Activated gamma-delta T cell treated with Interleukin-2 at 50 U/mL for 16 hours (primary cell): ENCODE measurements at regions not wholly inside any gene's neighbourhood (a gene's known extent, or its start where the extent isn't known, plus 50 kb on each side); places are given as distances from the start of the nearest gene placed in this dataset.

Experiments
- DNase-seq: peaks from one replicate; pipeline ENCODE4 v3.0.0-alpha.2; 2020

DNA sequence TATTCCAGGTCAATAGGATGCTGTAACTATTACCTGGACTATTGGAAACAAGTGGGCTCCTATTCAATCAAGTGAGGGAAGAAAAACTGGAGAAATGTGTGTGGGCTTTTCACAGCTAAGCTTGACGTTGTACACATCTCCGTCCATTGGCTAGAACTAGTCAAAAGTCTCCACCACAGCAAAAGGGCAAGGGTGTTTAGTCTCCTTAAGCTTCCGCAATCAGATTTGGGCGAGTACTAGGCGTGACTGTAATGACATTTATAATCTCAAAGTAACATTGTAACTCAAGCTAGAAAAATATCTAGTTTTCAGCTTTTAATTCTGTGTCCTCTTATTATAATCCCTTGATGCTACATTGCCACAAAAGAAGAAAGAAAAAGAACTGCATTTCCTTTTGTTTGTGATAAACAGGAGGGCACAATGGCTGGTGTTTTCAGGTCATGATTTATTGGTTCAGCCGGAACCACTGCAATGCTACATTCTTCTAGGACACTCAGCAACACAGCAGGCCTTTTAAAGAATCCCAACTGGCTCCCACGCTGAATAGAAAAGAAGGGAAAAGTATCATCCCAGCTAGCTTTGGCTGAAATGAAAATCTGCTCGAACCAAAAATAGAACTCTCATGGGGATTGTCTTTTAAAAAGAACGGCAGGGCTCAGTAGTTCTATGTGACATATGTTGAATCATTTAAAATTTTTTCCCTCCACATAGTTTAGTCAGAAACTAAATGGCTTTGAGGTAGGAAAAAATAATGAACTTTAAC lies 387.7 kb downstream of the BTBD3 start:
- no peak for DNase-seq

DNA sequence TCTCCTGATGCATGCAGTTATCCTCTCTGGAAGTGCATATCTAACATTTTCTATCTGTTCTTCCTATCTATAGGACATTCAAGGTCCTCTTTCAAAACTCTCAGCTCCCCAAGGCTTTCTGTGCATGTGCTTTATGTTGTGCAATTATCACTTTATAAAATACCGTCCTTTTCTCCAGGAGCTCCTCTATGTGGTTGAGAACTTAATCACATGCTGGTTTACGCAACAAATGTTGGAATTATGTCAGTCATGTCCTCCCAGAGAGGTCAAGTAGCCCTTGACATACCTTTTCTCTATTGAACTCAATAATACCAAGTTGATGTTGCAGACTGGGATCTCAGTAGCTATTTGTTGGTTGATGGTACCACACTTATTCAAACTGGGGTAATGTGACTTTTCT lies 388.4 kb downstream of the BTBD3 start:
- DNase-seq: no peak

DNA sequence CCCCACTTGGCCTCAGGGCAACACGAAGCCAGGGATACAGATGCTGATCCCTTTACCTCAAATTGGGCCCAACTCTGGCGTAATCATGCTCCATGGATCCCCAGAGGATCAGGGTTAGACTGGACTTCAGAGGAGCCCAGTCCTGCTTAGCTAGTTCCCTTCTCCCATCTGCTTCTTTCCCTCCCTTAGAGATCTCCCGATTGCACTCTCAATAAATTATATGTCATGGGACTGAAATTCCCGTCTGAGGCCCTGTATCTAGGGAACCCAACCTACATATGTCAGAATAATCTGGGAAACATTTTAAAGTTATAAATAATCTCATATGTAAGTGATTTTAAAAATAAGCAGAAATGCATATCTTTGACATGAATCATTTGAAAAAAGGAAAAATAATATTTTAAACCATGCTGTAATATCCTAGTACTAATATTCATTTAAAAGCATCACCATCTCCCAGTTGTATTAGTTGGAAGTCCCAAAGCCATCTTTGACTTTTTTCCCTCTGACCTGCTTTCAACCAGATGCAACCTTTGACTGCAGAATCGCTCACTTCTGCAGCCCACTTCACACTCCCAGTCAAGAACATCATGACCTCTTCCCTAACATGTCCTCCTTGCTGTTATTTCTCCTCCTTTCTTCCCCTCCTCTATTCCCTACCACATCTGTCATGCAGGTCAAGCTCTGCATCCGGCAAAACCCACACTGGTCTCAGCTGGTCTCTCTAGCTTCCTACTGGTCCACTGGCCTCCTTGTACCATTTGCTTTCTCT lies 393.6 kb downstream of the BTBD3 start:
- DNase-seq: no peak

DNA sequence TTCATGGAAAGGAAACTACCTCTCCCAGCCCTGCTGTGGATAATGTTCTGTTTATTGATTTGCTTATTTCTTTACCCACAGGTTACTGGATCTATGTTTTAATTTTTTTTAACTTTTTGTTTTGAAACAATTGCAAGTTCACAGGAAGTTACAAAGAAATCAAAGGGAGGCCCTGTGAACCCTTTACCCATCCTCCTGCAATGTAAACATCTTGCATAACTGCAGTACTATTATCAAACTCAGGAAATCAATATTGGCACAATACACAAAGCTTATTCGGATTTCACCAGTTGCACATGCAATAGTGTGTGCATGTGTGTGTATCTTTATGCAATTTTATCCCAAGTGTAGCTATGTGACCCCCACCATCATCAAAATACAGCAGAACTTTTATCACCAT lies 398.0 kb downstream of the BTBD3 start:
- no peak for DNase-seq

DNA sequence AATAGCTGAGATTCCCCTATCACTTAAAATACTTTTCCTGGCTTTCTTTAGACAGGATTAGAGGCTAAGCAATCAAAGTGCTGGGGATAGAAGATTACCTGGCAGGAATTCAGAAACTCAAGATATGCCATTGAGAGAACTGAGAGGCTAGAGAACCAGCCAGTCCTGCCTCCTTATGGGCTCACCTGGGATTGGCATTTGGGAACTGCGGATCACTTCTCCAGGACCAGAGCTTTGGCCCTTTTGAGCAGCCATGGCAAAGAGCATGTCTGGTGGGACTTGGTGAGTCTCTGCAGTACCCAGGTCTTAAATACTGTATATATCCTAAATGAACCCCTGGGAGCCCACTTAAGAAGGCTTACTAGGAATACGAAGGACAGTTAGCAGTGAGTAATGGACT lies 399.1 kb downstream of the BTBD3 start:
- no peak for DNase-seq

DNA sequence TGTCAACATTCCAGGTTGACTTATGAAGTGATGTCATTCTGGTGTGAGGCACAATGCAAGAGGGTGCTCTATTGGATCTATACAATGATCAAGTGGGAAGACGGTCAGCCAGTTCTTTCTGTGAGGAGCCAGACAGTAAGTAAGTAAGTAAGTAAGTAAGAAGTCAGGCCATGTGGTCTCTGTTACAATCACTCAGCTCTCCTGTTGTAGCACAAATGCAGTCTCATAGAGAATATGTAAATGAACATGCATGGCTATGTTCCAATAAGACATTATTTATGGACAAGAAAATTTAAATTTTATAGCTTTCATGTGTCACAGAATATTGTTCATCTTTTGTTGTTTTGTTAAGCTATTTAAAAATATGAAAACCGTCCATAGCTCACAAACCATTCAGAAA lies 399.7 kb downstream of the BTBD3 start:
- DNase-seq: no peak

DNA sequence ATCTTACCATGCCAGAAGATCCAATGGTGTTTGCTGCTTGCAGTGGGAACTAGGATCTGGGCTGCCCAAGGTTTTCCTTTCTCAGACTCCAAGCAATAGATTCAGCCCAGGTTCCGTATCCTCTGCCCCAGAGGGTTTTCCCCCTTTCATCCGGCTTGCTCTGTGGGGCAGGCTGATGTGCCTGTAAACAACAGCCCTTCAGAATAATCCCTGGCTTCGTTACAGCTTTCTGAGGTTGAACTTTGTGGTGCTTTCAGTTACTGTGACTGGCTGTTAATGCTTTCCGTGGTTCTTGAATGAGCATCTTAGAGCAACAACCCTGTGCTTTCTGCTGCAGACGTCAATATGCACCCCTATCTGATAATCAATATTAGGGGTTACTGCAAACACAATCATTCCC lies 400.4 kb downstream of the BTBD3 start:
- DNase-seq: no peak

DNA sequence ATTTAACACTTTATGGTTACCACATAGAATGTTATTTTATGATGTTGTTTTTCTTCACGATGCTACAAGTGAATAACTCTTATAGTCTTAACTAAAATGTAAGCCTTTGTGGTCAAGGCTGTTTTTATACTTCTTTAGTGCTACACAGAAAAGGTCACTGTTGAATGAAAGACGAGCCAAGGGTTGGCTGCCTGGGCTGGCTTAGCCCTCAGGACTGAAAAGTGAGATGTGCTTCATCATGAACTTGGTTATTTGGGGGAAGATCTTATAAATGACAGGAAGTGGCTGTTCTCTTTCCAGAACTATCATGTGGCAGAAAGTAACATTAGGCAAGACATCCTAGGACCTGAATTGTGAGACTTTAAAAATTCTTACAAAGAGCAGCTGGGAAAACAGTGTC lies 404.0 kb downstream of the BTBD3 start:
- DNase-seq: no peak

DNA sequence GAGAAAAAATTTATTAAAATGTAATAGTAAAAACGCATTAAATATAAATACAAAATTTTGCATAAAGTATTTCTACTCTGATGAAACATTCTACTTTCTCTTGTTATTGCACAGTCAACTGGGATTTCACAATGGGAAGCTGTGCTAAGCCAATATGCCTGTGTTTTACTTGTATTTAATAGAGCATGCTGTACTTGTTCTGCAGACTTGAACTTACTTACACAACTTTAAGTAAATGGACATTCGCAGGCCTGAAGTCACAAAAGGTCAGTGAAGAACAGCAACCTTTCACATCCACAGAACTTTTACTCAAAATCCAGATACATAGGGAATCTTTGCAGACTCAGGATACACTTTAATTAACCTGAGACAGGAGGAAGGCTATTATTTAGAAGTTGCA lies 409.5 kb downstream of the BTBD3 start:
- DNase-seq: no peak

DNA sequence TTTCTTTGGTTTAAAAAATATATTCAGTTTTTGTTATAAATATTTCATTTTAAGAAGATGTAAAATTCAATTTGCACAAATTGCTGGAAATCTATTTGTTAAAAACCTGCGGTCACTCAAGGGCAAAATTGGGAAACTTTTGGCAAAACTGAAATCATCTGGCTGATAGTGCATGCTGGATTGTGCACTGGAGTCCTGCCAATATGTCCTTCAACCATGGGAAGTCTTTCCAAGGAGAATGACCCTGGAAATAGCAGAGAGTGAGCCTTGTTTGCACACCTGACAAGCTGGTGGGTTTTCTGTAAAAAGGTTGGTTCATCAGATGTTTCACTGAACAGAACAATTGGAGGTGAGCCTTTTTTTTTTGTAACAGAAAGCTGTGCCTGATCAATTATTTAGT lies 413.5 kb downstream of the BTBD3 start:
- DNase-seq: no peak

DNA sequence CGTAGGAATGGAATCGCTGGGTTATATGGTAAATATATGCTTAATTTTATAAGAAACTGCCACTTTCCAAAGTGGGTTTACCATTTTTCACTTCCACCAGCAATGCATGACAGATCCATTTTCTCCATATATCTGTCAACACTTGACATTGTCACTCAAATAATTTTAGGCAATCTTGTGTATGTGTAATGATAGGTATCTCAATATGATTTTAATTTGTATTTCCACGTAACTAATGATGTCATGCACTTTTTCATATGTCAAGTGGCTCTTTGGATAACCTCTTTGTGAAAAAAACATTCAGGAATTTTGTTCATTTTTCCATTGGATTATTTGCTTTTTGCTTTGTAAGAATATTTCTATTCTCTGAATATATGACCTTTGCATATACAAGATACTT lies 419.9 kb downstream of the BTBD3 start:
- no peak for DNase-seq

DNA sequence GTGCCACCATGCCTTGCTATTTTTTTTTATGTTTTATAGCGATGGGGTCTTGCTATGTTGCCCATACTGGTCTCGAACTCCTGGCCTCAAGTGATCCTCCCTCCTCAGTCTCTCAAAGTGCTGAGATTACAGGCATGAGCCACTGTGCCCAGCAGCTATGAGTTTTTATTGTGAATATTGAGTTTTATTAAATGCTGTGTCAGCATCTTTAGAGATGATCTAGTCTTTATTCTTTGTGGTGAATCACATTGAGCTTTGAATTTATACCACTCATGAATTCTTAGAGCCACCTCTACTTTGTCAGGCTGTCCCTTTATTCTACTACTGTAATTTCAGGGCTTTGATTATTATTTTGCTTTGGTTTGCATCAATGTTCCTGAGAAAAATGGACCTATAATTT lies 428.3 kb downstream of the BTBD3 start:
- no peak for DNase-seq

DNA sequence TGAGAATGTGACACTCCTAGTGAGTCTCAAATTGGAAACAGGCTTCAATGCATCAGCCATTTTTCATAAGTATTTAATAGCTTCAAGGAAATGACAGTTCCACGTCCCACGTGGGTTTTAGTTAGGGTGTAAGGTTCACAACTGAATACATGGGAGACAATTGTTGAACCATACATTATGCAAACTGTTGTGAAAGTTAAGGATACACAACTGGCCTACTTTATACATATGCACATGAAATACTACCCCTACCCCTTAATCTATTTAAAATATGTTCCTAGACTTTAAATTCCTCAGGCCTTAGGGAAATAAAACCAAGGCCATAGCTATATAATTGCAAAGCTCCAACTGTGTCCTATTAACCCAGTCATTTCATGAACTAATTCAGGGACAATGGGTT lies 436.1 kb downstream of the BTBD3 start:
- no peak for DNase-seq

DNA sequence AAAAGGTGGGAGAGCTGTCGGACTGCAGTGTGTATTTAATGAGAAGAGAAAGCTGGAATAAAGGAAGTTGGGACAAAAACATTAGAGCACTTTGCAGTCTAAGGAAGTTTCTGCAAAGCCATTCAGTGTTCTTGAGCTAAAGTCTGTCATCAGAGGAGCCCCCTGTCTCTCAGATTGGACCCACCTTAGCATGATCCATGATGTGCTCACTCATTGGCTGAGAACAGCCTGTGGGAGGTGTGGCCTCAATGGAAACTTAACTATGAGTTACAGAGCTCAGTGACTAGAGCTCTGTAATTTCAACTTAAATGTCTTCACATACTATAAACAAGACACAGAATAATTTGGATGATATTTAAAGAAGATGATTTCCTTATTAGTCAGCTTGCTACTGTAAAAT lies 437.0 kb downstream of the BTBD3 start:
- no peak for DNase-seq

DNA sequence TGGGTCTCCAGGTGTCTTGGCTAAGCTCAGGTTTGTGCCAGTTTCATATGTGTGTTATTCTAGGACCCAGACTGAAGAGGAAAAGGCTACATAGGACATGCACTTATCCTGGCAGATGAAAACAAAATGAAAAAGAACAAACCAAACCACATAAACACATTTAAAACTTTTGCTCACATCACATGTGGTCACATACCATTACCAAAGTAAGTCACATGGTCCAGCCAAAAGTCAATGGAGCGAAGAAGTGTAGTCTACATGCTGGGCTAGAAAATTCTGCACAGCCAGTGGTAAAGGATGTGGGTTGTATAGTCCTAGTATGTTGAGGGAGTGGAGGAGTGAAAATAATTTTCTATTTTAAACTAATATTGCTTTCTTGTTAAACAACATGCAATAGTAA lies 437.5 kb downstream of the BTBD3 start:
- DNase-seq: no peak

DNA sequence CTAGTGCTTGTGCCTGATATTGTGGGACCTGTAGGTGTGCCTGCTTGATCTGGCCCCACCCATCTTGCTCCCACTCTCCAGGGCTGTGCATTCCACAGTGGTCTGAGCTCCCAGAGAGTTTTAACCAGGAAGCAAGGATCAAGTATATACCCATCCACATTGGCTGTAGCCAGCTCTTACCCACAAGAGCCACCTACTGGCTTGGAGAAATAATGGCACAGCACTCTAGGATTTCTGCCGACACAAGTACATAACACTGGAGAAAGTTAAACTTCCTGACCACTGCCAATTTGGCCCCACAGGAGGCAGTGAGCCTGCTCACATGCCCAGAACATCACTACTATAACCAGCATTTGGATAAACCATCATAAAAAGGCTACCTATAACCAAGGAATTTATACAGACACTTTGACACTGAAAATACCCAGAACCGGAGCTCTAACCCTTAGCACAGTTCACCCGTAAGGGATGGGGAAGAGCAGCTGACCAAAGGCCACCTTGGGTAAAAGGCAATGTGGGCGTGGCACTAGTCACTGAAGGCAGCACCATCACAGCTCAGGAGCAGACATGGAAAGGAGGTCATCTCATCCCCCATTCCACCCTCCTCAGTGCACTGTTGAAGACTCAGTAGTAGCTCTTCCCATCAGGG lies 440.4 kb downstream of the BTBD3 start:
- DNase-seq: no peak

DNA sequence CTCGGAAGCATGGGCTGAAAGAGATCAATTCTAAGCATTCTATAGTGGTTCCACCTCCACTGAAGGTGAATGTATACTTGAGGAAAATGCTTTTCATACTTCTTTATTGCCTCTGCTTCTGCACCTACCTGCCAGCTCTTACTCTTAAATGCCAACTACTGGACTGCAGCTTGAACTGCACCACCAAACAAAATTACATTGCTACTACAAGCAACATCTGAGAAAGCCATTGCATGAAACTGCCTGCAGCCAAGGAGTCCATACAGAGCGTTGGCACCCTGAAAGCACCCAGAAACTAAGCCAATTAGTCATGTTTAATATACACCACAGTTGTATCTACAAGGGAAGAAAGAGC lies 440.9 kb downstream of the BTBD3 start:
- no peak for DNase-seq

DNA sequence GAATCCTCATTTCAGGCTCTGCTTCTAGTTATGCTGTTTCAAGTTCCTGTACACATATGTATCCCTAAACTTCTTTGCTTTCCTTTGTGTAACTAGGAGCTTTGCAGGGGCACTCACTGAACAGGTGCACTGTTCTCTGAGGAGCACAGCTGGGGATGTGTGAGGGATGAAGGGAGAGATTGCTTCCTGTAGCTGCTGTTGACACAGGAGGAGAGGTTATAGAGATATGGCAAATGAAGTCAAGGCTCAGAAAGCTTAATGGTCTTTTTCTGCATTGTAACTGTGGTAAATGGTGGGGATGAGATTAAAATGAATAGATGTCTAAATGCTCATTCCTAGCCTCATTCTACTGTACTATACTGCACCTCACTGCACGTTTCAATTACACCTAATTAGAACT lies 454.3 kb downstream of the BTBD3 start:
- DNase-seq: no peak

DNA sequence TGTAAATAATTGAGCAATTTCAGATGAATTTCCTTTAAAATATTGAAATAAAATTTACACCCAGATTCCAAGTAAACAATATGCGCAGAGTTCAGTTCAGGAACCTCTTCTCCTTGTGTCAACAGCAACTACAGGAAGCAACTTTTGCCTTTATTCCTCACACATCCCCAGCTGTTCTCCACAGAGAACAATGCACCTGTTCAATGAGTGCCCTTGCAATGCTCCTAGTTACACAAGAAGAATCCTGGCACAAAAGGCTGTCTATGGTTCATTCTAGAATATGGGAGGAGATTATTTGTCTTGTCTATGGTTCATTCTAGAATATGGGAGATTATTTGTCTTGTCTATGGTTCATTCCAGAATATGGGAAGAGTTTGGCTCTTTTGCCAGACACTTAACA lies 454.9 kb downstream of the BTBD3 start:
- no peak for DNase-seq

DNA sequence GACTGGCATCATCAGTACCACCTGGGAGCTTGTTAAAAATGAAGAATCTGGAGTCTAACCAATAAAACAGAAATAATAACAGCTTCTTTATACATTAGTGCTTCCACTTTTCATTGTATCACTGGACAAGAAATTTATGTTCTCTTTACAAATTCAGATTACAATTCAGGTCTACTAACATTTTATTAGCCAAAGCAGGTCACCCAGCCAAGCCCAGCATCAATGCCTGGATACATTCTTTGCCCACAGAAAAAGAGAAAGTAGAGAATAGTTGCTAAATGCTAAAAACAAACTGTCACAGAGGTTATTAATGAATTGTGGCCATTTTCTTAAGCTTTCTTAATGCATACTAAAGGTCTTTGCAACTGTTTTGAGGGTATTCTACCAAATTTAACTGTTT lies 458.3 kb downstream of the BTBD3 start:
- no peak for DNase-seq

DNA sequence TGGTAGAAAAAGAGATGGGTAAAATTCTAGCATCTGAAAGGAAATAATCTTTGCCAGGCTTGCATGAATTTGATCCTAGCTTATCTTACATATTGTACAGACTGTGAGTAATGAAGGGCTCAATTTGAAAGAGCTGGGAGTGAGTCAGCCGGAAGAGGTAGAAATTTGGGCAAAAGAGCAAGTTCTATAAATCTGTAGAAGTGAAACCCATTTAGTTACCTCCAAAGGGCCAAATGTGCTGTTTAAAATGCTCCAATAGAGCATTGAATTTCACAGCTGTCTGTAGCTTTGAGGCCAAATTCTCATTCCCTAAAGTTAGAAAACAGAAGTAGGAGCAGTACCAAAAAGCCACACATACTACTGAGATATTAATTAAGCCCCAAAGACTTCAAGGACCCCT lies 466.1 kb downstream of the BTBD3 start:
- DNase-seq: no peak

DNA sequence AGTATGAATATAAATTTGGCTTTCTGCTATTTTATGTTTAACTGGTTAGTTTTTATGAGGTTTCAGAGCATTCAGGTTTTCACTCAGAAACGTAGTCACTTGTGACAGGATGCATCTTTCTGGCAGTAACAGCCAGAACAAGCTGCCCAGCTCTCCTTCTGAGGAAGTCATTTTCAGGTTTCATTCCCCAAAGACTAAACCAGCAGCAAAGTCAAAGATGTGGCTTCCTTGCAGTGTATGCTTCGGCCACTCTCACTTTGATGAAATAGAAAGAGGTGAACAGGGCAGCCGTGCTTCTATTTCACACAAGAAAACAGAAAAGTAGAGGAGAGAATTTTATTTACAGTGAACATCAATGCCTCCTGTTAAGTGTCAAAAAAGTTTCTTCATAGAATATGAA lies 469.1 kb downstream of the BTBD3 start:
- no peak for DNase-seq

DNA sequence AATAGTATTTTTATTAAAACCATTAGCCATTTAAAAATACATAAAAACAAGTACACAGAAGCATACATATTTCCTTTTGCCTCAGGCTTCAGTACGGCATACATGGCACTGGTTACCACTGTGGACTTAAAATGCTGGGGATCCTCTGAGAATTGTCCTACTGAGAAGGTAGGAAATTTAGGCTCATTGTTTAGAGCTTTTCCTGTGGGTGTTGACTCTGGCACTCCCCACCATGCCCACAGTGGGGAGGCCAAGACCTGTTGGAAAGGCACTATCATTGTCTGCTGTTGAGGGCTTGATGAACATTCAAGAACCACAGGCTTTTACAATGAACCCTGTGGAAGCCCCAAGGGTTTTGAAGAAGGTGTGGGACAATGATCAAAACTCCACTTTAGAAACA lies 473.4 kb downstream of the BTBD3 start:
- DNase-seq: no peak

DNA sequence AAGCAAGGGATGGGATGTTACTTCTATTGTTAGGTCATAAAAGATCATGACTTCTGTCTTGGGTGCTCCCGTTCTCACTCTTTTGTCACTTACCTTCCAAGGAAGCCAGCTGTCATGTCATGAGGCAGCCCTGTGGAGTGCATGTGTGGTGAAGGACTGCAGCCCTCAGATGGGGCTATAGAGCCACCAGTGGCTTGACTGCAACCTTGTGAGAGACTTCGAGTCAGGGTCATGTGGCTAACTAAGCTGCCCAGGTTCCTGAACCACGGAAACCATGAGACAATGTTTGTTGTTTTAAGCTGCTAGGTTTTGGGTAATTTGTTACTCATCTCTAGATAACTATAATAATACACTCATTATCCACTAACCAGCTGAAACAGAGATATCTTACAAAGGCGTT lies 477.1 kb downstream of the BTBD3 start:
- DNase-seq: no peak
